ENCODE measurements at regions not wholly inside any gene's neighbourhood (a gene's known extent, or its start where the extent isn't known, plus 50 kb on each side); places are given as distances from the start of the nearest gene placed in this dataset.

GRCh38 chr10:131586958-131587357 lies 275.4 kb upstream of the TCERG1L start:
- TF ChIP-seq CTCF (IDR thresholded peaks at IDR 0.05) (no peak), POLR2A (IDR thresholded peaks at IDR 0.05) (no peak)
